HUES6 (cell line): ENCODE measurements at regions not wholly inside any gene's neighbourhood (a gene's known extent, or its start where the extent isn't known, plus 50 kb on each side); places are given as distances from the start of the nearest gene placed in this dataset.

Experiments
- H3K27ac ChIP-seq: 2 replicates; pipeline ENCODE4 v1.7.0; 2013; ENCODE audit warnings: low read depth, mild to moderate bottlenecking, low read length, inconsistent platforms
- H3K27me3 ChIP-seq: 2 replicates; pipeline ENCODE4 v1.6.1; 2013; ENCODE audit warnings: low read length; ENCODE audit not compliant: control insufficient read depth, insufficient read depth
- H3K36me3 ChIP-seq: 2 replicates; pipeline ENCODE4 v1.6.1; 2013; ENCODE audit warnings: low read length; ENCODE audit not compliant: control insufficient read depth, insufficient read depth
- H3K4me1 ChIP-seq: 2 replicates; pipeline ENCODE4 v1.6.1; 2013; ENCODE audit warnings: low read length; ENCODE audit not compliant: control insufficient read depth, insufficient read depth
- H3K4me3 ChIP-seq: 2 replicates; pipeline ENCODE4 v1.5.1; 2013; ENCODE audit warnings: low read depth, low read length
- H3K9ac ChIP-seq: one replicate; pipeline ENCODE4 v1.6.1; 2013; ENCODE audit warnings: mild to moderate bottlenecking, low read length
- H3K9me3 ChIP-seq: 2 replicates; pipeline ENCODE4 v1.6.1; 2013; ENCODE audit warnings: low read depth, low read length; ENCODE audit not compliant: control insufficient read depth, insufficient read depth

- Histone ChIP-seq H3K36me3 (no peaks in the 10 kb centered on the region), H3K9ac (no peak overlapping the region), H3K4me1 (no peaks in the 10 kb centered on the region), H3K9me3 (no peaks in the 10 kb centered on the region), H3K4me3 (no peak overlapping the region), H3K27ac (no peak overlapping the region), H3K27me3 (no peaks in the 10 kb centered on the region)
Measured at GRCh38 chr11:32023370-32024305, 67.2 kb upstream of the RCN1 start.

GRCh38 chr11:32018672-32019071 lies 72.2 kb upstream of the RCN1 start:
- H3K9me3 ChIP-seq = no peaks in the 10 kb centered on the region
- H3K4me3 ChIP-seq = no peak overlapping the region
- no peak overlapping the region for H3K9ac ChIP-seq
- H3K4me1 ChIP-seq = no peaks in the 10 kb centered on the region
- H3K27me3 ChIP-seq = no peaks in the 10 kb centered on the region; the same call in 1 of the 2 replicates
- H3K36me3 ChIP-seq = no peaks in the 10 kb centered on the region
- H3K27ac ChIP-seq = no peak overlapping the region

GRCh38 chr11:32016111-32016510 lies 74.8 kb upstream of the RCN1 start:
- Histone ChIP-seq H3K4me1 (no peaks in the 10 kb centered on the region), H3K9me3 (no peaks in the 10 kb centered on the region), H3K27me3 (no peaks in the 10 kb centered on the region; the same call in 1 of the 2 replicates), H3K4me3 (no peak overlapping the region), H3K9ac (no peak overlapping the region), H3K27ac (no peak overlapping the region), H3K36me3 (no peaks in the 10 kb centered on the region)

GRCh38 chr11:32015427-32015826 lies 75.4 kb upstream of the RCN1 start:
- H3K27ac ChIP-seq = no peak overlapping the region
- no peaks in the 10 kb centered on the region for H3K4me1 ChIP-seq
- H3K9me3 ChIP-seq = no peaks in the 10 kb centered on the region
- H3K9ac ChIP-seq = no peak overlapping the region
- H3K27me3 ChIP-seq = no peaks in the 10 kb centered on the region; the same call in 1 of the 2 replicates
- no peaks in the 10 kb centered on the region for H3K36me3 ChIP-seq
- H3K4me3 ChIP-seq = no peak overlapping the region

GRCh38 chr11:32013603-32014002 lies 77.3 kb upstream of the RCN1 start:
- Histone ChIP-seq H3K4me3 (no peak overlapping the region), H3K27me3 (no peaks in the 10 kb centered on the region; the same call in 1 of the 2 replicates), H3K9me3 (no peaks in the 10 kb centered on the region), H3K9ac (no peak overlapping the region), H3K27ac (no peak overlapping the region), H3K4me1 (peaks cover 9% of the 10 kb centered on the region), H3K36me3 (no peaks in the 10 kb centered on the region)

GRCh38 chr11:32012049-32012448 lies 78.8 kb upstream of the RCN1 start:
- no peak overlapping the region for H3K27ac ChIP-seq
- H3K9me3 ChIP-seq = no peaks in the 10 kb centered on the region
- no peak overlapping the region for H3K9ac ChIP-seq
- no peaks in the 10 kb centered on the region for H3K36me3 ChIP-seq
- peaks cover 9% of the 10 kb centered on the region for H3K4me1 ChIP-seq
- no peak overlapping the region for H3K4me3 ChIP-seq
- no peaks in the 10 kb centered on the region for H3K27me3 ChIP-seq

GRCh38 chr11:32008880-32009551 lies 81.9 kb upstream of the RCN1 start:
- no peaks in the 10 kb centered on the region for H3K36me3 ChIP-seq

GRCh38 chr11:32006799-32007388 lies 84.0 kb upstream of the RCN1 start:
- Histone ChIP-seq H3K9ac (no peak overlapping the region), H3K27me3 (no peaks in the 10 kb centered on the region), H3K9me3 (no peaks in the 10 kb centered on the region)

More at GRCh38 chr11:32008880-32009551, 81.9 kb upstream of the RCN1 start:
- Histone ChIP-seq H3K27ac (no peak overlapping the region), H3K4me1 (peaks cover 9% of the 10 kb centered on the region), H3K27me3 (no peaks in the 10 kb centered on the region), H3K9me3 (no peaks in the 10 kb centered on the region), H3K9ac (no peak overlapping the region), H3K4me3 (no peak overlapping the region)

GRCh38 chr11:32005786-32006416 lies 85.0 kb upstream of the RCN1 start:
- Histone ChIP-seq H3K4me1 (peaks cover 9% of the 10 kb centered on the region), H3K9ac (no peak overlapping the region), H3K4me3 (no peak overlapping the region), H3K9me3 (no peaks in the 10 kb centered on the region), H3K27me3 (no peaks in the 10 kb centered on the region), H3K27ac (no peak overlapping the region), H3K36me3 (no peaks in the 10 kb centered on the region)

More at GRCh38 chr11:32006799-32007388, 84.0 kb upstream of the RCN1 start:
- no peak overlapping the region for H3K4me3 ChIP-seq
- no peak overlapping the region for H3K27ac ChIP-seq
- no peaks in the 10 kb centered on the region for H3K36me3 ChIP-seq
- H3K4me1 ChIP-seq = peaks cover 9% of the 10 kb centered on the region

- Histone ChIP-seq H3K4me1 (no peaks in the 10 kb centered on the region), H3K27ac (no peak overlapping the region)
Measured at GRCh38 chr11:32003335-32003734, 87.5 kb upstream of the RCN1 start.

More at GRCh38 chr11:32003335-32003734, 87.5 kb upstream of the RCN1 start:
- Histone ChIP-seq H3K36me3 (no peaks in the 10 kb centered on the region), H3K27me3 (no peaks in the 10 kb centered on the region), H3K9ac (no peak overlapping the region), H3K9me3 (no peaks in the 10 kb centered on the region), H3K4me3 (no peak overlapping the region)
